WTC11 (cell line): ENCODE measurements at regions not wholly inside any gene's neighbourhood (a gene's known extent, or its start where the extent isn't known, plus 50 kb on each side); places are given as distances from the start of the nearest gene placed in this dataset.

Source experiments
- ATAC-seq: fragments of 200-7000 bp; cut with Tn5 transposase; 2 replicates; pipeline ENCODE4 v1.10.0; 2021; ENCODE audit warnings: mild to moderate bottlenecking, moderate library complexity
- CTCF ChIA-PET: fragments of 300-600 bp; sonication (Branson Sonifier 250); formaldehyde crosslinking; loops from one replicate; lab custom pipeline; 2021; ENCODE audit warnings: antibody characterized with exemption; lab: Charles Lee
- POLR2A ChIA-PET: fragments of 350-600 bp; sonication (Branson Sonifier 250); formaldehyde crosslinking; loops from one replicate; lab custom pipeline; 2021; ENCODE audit warnings: antibody characterized with exemption; lab: Charles Lee
- DNase-seq: peaks from one replicate; pipeline ENCODE4 v3.0.0; 2021; ENCODE audit warnings: low spot score
- H3K27ac Mint-ChIP-seq: 2 replicates; pipeline ENCODE4 v1.8.0; 2021; ENCODE audit warnings: mixed read lengths
- H3K27me3 Mint-ChIP-seq: 2 replicates; pipeline ENCODE4 v1.8.0; 2021; ENCODE audit warnings: low read depth, mild to moderate bottlenecking, moderate library complexity, mixed read lengths
- H3K36me3 Mint-ChIP-seq: 2 replicates; pipeline ENCODE4 v1.8.0; 2021; ENCODE audit warnings: mixed read lengths
- H3K4me1 Mint-ChIP-seq: 2 replicates; pipeline ENCODE4 v1.8.0; 2022; ENCODE audit warnings: mixed read lengths
- H3K4me3 Mint-ChIP-seq: 2 replicates; pipeline ENCODE4 v1.8.0; 2021; ENCODE audit warnings: mild to moderate bottlenecking, moderate library complexity, mixed read lengths
- H3K9me3 Mint-ChIP-seq: 2 replicates; pipeline ENCODE4 v1.8.0; 2021; ENCODE audit warnings: mixed read lengths
- CREB1 ChIP-seq: sonication (generic); formaldehyde crosslinking; IDR thresholded peaks from 2 replicates; pipeline ENCODE4 v1.8.0; 2023; ENCODE audit warnings: mild to moderate bottlenecking, missing genetic modification reagents
- CTCF ChIP-seq: fragments of 200-600 bp; IDR thresholded peaks from 2 replicates; pipeline ENCODE4 v1.8.0; 2022; ENCODE audit warnings: antibody characterized with exemption
- ESRRA ChIP-seq: sonication (generic); formaldehyde crosslinking; IDR thresholded peaks from 2 replicates; pipeline ENCODE4 v1.8.1; 2022; ENCODE audit warnings: mild to moderate bottlenecking, missing genetic modification reagents, borderline replicate concordance
- FOXK1 ChIP-seq: sonication (generic); formaldehyde crosslinking; IDR thresholded peaks from 2 replicates; pipeline ENCODE4 v1.8.0; 2022; ENCODE audit warnings: mild to moderate bottlenecking, moderate library complexity, missing genetic modification reagents
- FOXP1 ChIP-seq: sonication (generic); formaldehyde crosslinking; IDR thresholded peaks from 2 replicates; pipeline ENCODE4 v1.8.0; 2022; ENCODE audit warnings: missing genetic modification reagents, mild to moderate bottlenecking, moderate library complexity, borderline replicate concordance
- JAZF1 ChIP-seq: fragments of 250-450 bp; sonication (Bioruptor Pico); IDR thresholded peaks from 2 replicates; pipeline ENCODE4 v1.9.0; 2021; ENCODE audit warnings: moderate library complexity, mild to moderate bottlenecking, inconsistent platforms
- MLX ChIP-seq: sonication (generic); formaldehyde crosslinking; IDR thresholded peaks from 2 replicates; pipeline ENCODE4 v1.8.1; 2023; ENCODE audit warnings: mild to moderate bottlenecking, missing genetic modification reagents, moderate library complexity
- MXD4 ChIP-seq: fragments of 250-450 bp; sonication (Bioruptor Pico); IDR thresholded peaks from 2 replicates; pipeline ENCODE4 v1.8.0; 2021; ENCODE audit warnings: mild to moderate bottlenecking, moderate library complexity, borderline replicate concordance
- OVOL2 ChIP-seq: fragments of 250-450 bp; sonication (Bioruptor Pico); IDR thresholded peaks from 2 replicates; pipeline ENCODE4 v1.9.0; 2021; ENCODE audit warnings: mild to moderate bottlenecking, borderline replicate concordance
- RORB ChIP-seq: fragments of 250-450 bp; sonication (Bioruptor Pico); IDR thresholded peaks from 2 replicates; pipeline ENCODE4 v1.9.0; 2021; ENCODE audit warnings: mild to moderate bottlenecking
- TCF7 ChIP-seq: sonication (generic); formaldehyde crosslinking; IDR thresholded peaks from 2 replicates; pipeline ENCODE4 v1.8.0; 2022; ENCODE audit warnings: mild to moderate bottlenecking, low read depth, missing genetic modification reagents, moderate library complexity
- TP53 ChIP-seq: sonication (generic); formaldehyde crosslinking; IDR thresholded peaks from 2 replicates; pipeline ENCODE4 v1.8.1; 2023; ENCODE audit warnings: mild to moderate bottlenecking, missing genetic modification reagents
- USF2 ChIP-seq: sonication (generic); formaldehyde crosslinking; IDR thresholded peaks from 2 replicates; pipeline ENCODE4 v1.8.1; 2023; ENCODE audit warnings: mild to moderate bottlenecking, missing genetic modification reagents, moderate library complexity
- ZBTB43 ChIP-seq: sonication (generic); formaldehyde crosslinking; IDR thresholded peaks from 2 replicates; pipeline ENCODE4 v1.8.1; 2023; ENCODE audit warnings: mild to moderate bottlenecking, missing genetic modification reagents
- ZMAT4 ChIP-seq: fragments of 250-450 bp; sonication (Bioruptor Pico); IDR thresholded peaks from 2 replicates; pipeline ENCODE4 v1.9.0; 2021; ENCODE audit warnings: mild to moderate bottlenecking
- ZNF219 ChIP-seq: sonication (generic); formaldehyde crosslinking; IDR thresholded peaks from 2 replicates; pipeline ENCODE4 v1.8.0; 2023; ENCODE audit warnings: missing genetic modification reagents, mild to moderate bottlenecking, borderline replicate concordance
- ZNF416 ChIP-seq: fragments of 250-450 bp; sonication (Bioruptor Pico); IDR thresholded peaks from 2 replicates; pipeline ENCODE4 v1.9.0; 2021; ENCODE audit warnings: mild to moderate bottlenecking, inconsistent platforms
- ZNF425 ChIP-seq: fragments of 250-450 bp; sonication (Bioruptor Pico); conservative IDR thresholded peaks from 2 replicates; pipeline ENCODE4 v1.9.0; 2021; ENCODE audit warnings: mild to moderate bottlenecking
- ZNF512 ChIP-seq: sonication (generic); formaldehyde crosslinking; IDR thresholded peaks from 2 replicates; pipeline ENCODE4 v1.8.1; 2022; ENCODE audit warnings: missing genetic modification reagents, borderline replicate concordance

GRCh38 chr20:53823121-53823764 lies 229.6 kb upstream of the ZNF217 start:
- peaks cover 5% of the 10 kb centered on the region; the same call in 1 of the 2 replicates for H3K9me3 Mint-ChIP-seq
- no peak overlapping the region for H3K27ac Mint-ChIP-seq
- no peaks in the 10 kb centered on the region for H3K27me3 Mint-ChIP-seq
- peaks cover 2% of the 10 kb centered on the region; the same call in 1 of the 2 replicates for H3K36me3 Mint-ChIP-seq
- H3K4me1 Mint-ChIP-seq = peaks cover 19% of the 10 kb centered on the region
- CTCF ChIA-PET = no interaction called here
- POLR2A ChIA-PET = no interaction called here
- TF ChIP-seq TCF7 (CRISPR knock-in tag) (no peak), FOXK1 (no peak), JAZF1 (no peak), ZBTB43 (CRISPR knock-in tag) (no peak), ZNF512 (CRISPR knock-in tag) (no peak), CTCF (no peak), ZNF219 (CRISPR knock-in tag) (no peak), ZNF425 (no peak), MLX (CRISPR knock-in tag) (no peak), CREB1 (CRISPR knock-in tag) (no peak), ESRRA (CRISPR knock-in tag) (no peak), OVOL2 (CRISPR knock-in tag) (no peak), ZMAT4 (CRISPR knock-in tag) (no peak), MXD4 (CRISPR knock-in tag) (no peak), FOXP1 (no peak), USF2 (CRISPR knock-in tag) (no peak), TP53 (no peak), ZNF416 (CRISPR knock-in tag) (no peak), RORB (CRISPR knock-in tag) (no peak)
- ATAC-seq (no peak), DNase-seq (no peak)
- no peak overlapping the region for H3K4me3 Mint-ChIP-seq
